ENCODE measurements at regions not wholly inside any gene's neighbourhood (a gene's known extent, or its start where the extent isn't known, plus 50 kb on each side); places are given as distances from the start of the nearest gene placed in this dataset.
"Not testable (repeated sequence)": the region's sequence is repeated elsewhere in the genome, so short reads cannot be mapped to it uniquely, and the experiment has no call there.

DNA sequence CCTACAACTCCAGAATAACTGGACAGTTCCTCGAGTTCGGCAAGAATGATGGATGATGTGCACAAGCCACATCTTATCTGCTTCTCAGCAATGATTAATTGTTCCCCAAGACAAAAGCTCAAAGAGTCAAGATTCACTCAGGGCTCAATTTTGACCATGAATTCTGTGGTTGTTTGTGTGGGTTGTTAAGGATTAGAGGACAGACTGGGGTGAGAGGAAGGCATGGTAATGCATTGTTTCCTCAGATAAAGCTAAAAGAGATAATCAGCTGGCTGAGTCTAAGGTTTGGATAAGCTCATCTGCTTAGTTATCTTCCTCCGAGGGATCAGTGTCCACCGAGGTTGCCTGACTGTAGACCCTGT is 161.0 kb downstream of the CPEB2 start:
- DNase-seq (ENCODE audit: low read depth) = no peak

GRCh38 chr4:15164571-15164970 is 162.3 kb downstream of the CPEB2 start:
- DNase-seq (ENCODE audit: low read depth) = no peak

- no peak for DNase-seq (ENCODE audit: low read depth)
These were observed 165.5 kb downstream of the CPEB2 start for GRCh38 chr4:15167743-15168142.

DNA sequence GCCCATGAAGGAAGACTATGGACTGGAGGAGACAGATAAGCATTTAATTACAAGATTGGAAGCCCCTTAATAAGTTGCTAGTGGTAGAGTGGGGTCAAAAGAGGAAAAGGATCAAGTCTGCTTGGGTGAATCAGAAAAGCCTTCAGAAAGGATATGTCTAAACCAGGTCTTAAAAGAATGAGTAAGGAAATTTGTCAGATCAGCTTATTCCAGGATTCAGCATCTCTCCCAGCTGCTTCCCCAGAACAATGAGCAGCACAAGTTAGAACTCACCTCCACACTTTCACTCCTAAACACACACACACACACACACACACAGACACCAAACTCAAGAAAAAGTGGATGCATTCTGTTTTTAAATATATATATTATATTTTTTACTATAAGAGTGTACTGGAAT is 166.5 kb downstream of the CPEB2 start:
- DNase-seq (ENCODE audit: low read depth) = no peak

DNA sequence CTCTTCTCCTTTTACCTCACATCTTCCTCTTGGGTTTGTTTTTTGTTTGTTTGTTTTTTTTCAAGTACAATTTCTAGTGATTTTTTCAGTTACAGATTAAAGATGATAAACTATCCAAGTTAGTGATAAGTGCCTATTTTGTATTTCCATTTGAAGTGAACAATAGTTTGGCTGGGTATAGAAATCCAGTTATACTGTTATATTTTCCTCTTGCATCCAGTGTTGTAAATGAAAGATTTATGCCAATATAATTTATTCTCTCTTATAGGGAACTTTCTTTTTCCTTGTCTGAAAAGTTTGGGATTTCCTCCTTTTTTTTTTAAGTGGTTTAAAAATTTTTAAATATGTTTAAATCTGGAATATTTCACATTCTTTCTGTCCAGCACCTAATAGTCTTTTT is 169.4 kb downstream of the CPEB2 start:
- no peak for DNase-seq (ENCODE audit: low read depth)

DNA sequence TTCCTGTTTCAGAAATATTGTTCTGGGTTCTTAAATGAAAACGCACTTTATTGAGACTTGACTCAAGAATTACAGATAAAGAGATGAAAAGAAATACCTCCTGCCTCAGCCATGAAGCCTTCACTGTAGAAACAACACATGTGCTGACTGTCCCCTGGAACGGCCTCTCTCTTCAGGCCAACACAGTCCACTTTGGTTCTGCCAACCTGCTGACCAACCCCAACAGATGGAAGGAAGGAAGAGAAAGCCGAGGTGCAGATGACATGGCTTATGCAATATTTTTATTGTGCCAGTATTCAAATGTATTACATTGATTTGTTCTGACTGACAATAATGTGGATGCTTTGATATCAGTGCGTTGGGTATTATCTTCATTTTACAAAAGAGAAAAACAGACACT is 171.0 kb downstream of the CPEB2 start:
- no peak for DNase-seq (ENCODE audit: low read depth)

GRCh38 chr4:15174168-15174567 is 171.9 kb downstream of the CPEB2 start:
- not testable (repeated sequence) for DNase-seq (ENCODE audit: low read depth)

GRCh38 chr4:15179842-15180241 is 177.6 kb downstream of the CPEB2 start:
- DNase-seq (ENCODE audit: low read depth) = not testable (repeated sequence)

DNA sequence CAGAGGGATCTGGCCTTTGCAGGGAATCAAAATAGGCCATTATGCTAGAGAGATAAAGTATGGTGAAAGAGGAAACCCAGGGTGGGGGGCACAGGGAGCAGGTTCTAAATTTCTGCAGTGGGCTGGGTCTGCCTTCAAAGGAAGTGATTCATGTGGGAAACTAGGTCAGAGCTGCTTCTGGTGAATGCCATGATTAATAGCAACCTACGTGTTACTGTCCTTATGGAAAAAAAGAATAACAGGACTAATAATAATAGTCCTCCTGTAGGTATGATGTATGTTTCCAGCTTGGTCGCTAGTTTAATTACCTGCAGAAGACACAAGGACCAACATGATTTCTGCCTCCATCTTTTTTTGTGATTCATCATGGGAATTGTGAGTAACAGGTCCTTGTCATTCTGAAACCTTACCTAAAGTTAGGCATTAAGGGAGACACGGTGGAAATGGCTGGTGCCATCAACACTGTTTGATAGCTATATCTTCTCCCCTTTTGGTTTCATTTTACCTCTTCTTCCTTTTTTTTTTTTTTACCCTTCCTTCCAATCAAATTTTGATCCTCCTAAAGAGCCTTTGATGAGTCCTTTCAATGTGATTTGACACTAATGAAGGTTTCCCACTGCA is 180.4 kb downstream of the CPEB2 start:
- DNase-seq (ENCODE audit: low read depth) = no peak

GRCh38 chr4:15186149-15186548 is 183.9 kb downstream of the CPEB2 start:
- DNase-seq (ENCODE audit: low read depth) = no peak

DNA sequence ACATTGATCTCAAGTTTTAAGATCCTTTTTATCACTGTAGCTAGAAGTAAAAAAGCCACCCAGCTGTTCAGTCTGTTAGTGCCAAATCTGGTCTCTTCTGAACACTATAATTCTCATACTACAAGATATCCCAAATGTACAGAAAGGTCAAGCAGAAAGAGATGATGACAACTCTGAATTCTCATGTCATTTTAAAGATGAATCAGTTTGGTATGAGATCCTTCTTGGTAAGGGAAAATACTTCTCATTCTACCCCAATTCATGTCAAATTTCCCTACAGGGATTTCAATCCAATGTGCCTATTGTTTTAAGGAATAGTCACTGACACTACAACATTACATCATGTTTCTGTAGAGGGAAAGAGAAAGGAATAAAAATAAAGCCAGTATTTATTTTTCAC is 184.5 kb downstream of the CPEB2 start:
- no peak for DNase-seq (ENCODE audit: low read depth)

- DNase-seq (ENCODE audit: low read depth) = no peak
These were observed 186.6 kb downstream of the CPEB2 start for GRCh38 chr4:15188605-15189539.

GRCh38 chr4:15194520-15194919 is 192.2 kb downstream of the CPEB2 start:
- DNase-seq (ENCODE audit: low read depth) = no peak

DNA sequence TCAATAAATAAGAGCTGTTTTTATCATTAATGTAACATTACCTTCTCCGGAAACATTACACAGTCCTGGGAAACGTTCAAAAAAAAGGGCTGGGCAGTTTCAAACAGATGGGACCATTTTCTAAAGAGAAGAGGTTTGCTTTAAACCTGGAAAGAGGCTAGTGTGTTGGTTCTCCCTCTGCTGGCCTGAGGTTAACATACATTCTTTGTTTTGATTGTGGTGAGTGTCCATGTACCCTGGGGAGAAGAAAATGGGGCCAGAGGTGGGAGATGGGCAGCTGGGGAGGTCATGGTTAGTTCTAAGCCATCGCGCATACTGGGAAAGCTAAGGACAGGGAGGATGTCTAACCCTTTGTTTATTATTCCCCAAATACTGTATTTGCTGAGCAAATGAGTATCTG is 194.7 kb downstream of the CPEB2 start:
- DNase-seq (ENCODE audit: low read depth) = no peak

GRCh38 chr4:15198070-15198727 is 195.9 kb downstream of the CPEB2 start:
- DNase-seq (ENCODE audit: low read depth) = no peak

DNA sequence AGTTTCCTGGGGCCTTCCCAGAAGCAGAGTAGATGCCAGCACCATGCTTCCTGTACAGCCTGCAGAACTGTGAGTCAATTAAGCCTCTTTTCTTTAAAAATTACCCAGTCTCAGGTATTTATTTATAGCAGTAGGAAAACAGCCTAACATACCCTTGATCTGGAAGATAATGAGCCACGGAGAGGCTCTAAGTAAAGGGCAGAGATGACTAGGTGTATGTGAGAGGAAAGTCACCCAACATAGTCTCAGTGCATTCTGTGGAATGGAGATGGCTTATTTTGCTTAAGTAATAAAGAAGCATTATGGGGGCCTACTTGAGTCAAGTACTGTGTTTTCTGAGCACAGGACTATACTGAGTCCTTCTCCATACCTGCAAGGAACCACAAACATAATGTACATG is 199.5 kb downstream of the CPEB2 start:
- no peak for DNase-seq (ENCODE audit: low read depth)

- no peak for DNase-seq (ENCODE audit: low read depth)
These were observed 200.2 kb downstream of the CPEB2 start for GRCh38 chr4:15202481-15202880.

DNA sequence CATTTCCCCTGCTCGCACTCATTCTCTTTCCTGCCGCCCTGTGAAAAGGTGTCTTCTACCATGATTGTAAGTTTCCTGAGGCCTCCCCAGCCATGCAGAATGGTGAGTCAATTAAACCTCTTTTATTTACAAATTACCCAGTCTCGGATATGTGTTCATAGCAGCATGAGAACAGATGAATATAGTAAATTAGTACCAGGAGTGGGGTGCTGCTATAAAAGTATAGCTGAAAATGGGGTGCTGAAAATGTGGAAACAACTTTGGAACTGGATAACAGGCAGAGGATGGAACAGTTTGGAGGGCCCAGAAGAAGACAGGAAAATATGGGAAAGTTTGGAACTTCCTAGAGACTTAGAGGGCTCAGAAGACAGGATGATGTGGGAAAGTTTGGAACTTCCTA is 204.2 kb downstream of the CPEB2 start:
- DNase-seq (ENCODE audit: low read depth) = not testable (repeated sequence)

GRCh38 chr4:15213302-15213970 is 211.2 kb downstream of the CPEB2 start:
- no peak for DNase-seq (ENCODE audit: low read depth)

DNA sequence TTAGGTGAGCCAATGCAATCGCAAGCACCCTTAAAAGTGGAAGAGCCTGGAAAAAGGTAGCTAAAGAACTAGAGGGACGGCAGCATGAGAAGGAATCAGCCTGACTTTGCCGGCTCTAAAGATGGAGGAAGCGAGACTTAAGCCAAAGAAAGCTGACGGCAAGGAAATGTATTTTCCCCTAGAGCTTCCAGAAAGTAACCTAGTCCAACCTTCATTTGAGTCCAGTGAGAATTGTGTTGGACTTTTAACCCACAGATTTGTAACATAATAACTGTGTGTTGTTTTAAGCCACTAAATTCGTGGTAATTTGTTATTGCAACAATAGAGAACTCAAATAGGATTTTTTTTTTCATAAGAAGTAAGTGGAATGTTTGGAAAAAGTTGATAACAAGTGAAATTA is 212.7 kb upstream of the C1QTNF7 start:
- no peak for DNase-seq (ENCODE audit: low read depth)

DNA sequence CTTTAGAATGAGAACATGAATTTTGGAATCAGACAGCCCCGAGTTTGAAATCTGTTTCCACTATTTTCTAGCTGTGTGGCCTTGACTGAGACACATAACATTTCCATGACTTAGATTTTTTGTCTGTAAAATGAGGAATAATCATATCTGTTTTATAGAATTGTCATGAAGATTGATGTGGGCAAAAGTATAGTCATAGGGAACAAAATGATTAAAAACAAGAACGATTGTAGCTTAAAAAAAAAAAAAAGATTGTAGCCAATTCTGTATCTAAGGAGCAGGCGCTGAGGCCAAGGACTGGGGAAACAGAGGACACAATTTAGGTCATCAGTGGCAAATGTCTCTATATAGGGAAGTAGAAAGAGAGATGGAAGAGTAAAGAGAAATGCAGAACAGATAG is 201.6 kb upstream of the C1QTNF7 start:
- no peak for DNase-seq (ENCODE audit: low read depth)

DNA sequence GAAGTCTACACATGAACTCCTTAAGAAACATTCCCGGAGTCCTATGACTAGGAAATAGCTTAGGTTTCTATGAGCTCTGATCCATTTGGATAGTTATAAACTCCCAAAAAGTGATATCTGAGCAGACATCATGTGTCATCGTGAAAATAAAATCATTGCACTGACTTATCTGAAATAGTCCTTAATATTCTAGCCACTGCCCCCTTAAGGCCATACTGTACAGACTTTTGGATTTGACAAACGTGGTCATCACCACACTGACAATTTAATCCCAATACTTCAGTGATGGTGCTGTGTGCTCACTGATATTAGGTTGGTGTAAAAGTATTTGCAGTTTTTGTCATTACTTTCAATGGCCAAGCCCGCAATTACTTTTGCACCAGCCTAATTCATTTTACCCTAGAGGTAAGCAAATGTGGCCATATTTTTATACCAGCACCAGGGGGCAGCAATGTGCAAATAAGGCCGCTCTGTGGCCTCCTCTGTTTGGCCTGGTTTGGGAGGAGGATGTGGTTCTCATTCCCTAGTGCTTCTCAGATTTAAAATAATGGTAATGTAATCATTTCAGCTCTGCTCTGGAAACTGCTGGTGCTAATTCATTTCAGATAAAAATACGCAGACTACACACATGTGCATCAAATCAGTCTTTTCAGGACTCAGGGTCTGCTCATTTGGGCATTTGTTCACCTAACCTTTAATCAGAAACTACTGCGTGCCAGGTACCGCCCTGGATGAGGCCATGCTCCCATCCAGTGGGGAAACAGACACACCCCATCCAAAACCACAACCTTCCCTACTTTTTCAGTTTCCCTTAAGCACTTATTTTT is 196.4 kb upstream of the C1QTNF7 start:
- peak; percentile 21 for DNase-seq (ENCODE audit: low read depth)
